GM10248 (cell line): ENCODE measurements at regions not wholly inside any gene's neighbourhood (a gene's known extent, or its start where the extent isn't known, plus 50 kb on each side); places are given as distances from the start of the nearest gene placed in this dataset.
"Not testable (repeated sequence)": the region's sequence is repeated elsewhere in the genome, so short reads cannot be mapped to it uniquely, and the experiment has no call there.

Source experiments
- CTCF ChIA-PET: fragments of 300-600 bp; sonication (Branson Sonifier 250); formaldehyde crosslinking; extraction: SDS; loops from one replicate; lab custom pipeline; 2021; ENCODE audit warnings: antibody characterized with exemption; lab: Yijun Ruan, JAX
- POLR2A ChIA-PET: fragments of 350-650 bp; sonication (Branson Sonifier 250); formaldehyde crosslinking; extraction: SDS; loops from one replicate; lab custom pipeline; 2020; ENCODE audit warnings: antibody characterized with exemption; lab: Yijun Ruan, JAX
- DNase-seq: peaks from one replicate; pipeline ENCODE4 v3.0.0; 2012; ENCODE audit errors: extremely low spot score
- TF ChIP-seq, protein P1 (sequence below): IDR thresholded peaks from 2 replicates; pipeline ENCODE4 v1.5.1; 2012; ENCODE audit warnings: mild to moderate bottlenecking, low read depth; ENCODE audit errors: extremely low read depth, missing control alignments, control extremely low read depth

DNA sequence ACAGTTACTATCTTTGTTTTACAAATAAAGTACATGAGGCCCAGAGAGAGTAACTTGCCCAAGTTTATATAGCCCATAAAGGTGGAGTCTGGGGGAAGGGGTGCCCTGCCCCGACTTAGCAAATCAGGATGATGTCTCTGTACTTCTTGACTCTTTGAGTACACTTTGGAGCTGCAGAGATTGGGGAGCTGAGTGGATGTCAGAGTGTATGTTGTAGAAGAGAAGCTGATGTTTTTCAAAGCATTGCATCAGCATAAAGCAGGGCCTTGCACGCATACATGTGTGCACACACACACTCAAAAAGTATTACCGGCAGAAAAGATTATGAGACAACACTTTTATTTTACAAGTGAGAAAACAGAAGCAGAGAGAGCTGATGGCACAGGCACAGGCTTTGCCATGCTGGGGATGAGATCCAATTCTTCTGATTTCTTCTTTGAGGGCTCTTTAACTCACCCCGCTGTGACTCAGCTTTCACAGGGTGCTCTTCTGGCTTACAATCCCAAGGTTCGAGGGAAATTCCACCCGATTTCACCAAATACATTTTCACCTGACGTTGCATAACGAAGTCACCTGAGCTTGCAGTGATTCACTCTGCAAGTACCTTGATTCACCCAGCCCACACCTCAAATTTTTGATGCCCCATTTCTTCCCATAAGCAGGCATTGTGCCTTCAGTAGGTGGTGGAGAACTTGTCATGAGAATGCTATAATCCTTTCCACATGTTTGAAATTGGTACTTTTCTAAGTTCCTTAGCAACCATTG, 292.8 kb upstream of the BOD1L1 start:
- CTCF ChIA-PET: no interaction called here
- no peak for DNase-seq
- TF ChIP-seq, protein P1, sequence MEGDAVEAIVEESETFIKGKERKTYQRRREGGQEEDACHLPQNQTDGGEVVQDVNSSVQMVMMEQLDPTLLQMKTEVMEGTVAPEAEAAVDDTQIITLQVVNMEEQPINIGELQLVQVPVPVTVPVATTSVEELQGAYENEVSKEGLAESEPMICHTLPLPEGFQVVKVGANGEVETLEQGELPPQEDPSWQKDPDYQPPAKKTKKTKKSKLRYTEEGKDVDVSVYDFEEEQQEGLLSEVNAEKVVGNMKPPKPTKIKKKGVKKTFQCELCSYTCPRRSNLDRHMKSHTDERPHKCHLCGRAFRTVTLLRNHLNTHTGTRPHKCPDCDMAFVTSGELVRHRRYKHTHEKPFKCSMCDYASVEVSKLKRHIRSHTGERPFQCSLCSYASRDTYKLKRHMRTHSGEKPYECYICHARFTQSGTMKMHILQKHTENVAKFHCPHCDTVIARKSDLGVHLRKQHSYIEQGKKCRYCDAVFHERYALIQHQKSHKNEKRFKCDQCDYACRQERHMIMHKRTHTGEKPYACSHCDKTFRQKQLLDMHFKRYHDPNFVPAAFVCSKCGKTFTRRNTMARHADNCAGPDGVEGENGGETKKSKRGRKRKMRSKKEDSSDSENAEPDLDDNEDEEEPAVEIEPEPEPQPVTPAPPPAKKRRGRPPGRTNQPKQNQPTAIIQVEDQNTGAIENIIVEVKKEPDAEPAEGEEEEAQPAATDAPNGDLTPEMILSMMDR: no peak
- POLR2A ChIA-PET: no interaction called here

- TF ChIP-seq, protein P1: no peak
- DNase-seq: no peak
- POLR2A ChIA-PET: no interaction called here
- CTCF ChIA-PET: interaction anchor here (1.6 kb wide), 1 partner anchor 17 kb away, joined by 5 read pairs; no protein-coding TSS in a partner anchor
Measured at GRCh38 chr4:13920901-13921300, 293.4 kb upstream of the BOD1L1 start.

DNA sequence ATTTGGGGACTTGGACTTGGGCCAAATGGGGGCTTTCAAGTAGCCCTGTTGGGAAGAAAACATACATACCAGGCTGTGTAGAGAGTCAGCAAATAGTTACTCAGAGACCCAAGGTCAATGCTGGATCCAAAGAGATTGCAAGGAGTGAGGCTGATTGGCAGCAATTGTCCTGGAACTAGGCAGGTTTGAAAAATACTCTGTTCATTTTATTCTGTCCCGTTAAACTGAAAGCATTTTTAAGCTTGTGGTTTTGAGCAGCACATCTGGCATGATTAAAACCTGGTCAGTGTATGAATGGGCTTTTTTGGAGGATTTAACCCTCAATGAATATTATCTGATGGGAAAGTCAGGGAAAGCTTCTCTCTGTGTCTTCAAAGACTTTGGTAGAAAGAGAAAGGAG, 294.3 kb upstream of the BOD1L1 start:
- CTCF ChIA-PET: interaction anchor here (1.6 kb wide), 1 partner anchor 18 kb away, joined by 5 read pairs; no protein-coding TSS in a partner anchor
- POLR2A ChIA-PET: no interaction called here
- no peak for DNase-seq
- TF ChIP-seq, protein P1: no peak

- CTCF ChIA-PET: interaction anchor here (1.6 kb wide), 1 partner anchor 18 kb away, joined by 5 read pairs; no protein-coding TSS in a partner anchor
- TF ChIP-seq, protein P1: no peak
- POLR2A ChIA-PET: no interaction called here
Measured at GRCh38 chr4:13922459-13922858, 294.9 kb upstream of the BOD1L1 start.

DNA sequence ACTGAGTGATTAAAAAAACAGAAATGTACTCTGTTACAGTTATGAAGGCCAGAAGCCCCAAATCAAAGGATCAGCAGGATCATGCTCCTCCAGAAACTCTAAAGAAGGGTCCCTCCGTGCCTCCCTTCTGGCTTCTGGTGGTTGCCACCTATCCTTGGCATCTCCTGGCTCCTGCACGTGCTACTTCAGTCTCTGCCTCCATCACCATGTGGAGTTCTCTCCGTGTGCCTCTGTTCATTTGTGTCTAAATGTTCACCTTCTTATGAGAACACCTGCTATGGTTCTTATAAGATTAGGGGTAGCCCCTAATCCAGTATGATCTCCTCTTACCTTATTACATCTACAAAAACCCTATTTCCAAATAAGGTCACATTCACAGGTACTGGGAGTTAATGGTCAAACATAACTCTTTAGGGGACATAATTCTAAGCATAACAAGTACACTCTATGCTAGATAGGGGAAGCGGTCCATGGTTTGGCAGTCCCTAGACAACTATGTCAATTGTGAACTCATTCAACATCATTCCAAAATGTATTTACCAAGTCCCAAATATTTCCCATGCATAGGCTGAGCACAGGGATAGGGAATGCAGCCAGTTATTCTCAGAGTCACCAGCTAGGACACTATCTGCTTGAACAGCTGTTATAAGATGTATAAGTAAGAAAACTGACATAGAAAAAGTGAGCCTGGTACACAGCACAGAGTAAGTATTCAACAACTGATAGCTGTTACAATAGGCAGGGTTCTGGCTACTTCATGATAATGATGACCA, 295.5 kb upstream of the BOD1L1 start:
- TF ChIP-seq, protein P1: no peak
- DNase-seq: no peak
- ChIA-PET POLR2A (no interaction called here), CTCF (interaction anchor here (1.4 kb wide), 1 partner anchor 12 kb away, joined by 5 read pairs; no protein-coding TSS in a partner anchor)

More at GRCh38 chr4:13922459-13922858, 294.9 kb upstream of the BOD1L1 start:
- no peak for DNase-seq

DNA sequence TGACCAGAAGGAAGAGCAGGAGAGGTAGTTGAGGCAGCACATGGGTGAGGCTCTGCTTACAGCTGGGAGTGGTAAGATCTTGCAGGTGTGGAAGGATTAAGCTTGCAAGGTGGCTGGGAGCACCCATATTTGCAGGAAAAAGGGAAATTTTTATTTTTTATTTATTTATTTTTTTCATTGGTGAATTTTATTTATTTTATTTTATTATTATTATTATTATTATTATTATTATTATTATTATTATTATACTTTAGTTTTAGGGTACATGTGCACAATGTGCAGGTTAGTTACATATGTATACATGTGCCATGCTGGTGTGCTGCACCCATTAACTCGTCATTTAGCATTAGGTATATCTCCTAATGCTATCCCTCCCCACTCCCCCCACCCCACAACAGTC, 297.4 kb upstream of the BOD1L1 start:
- POLR2A ChIA-PET, CTCF ChIA-PET, DNase-seq: not testable (repeated sequence)
